PC-3 (cell line): ENCODE measurements at regions not wholly inside any gene's neighbourhood (a gene's known extent, or its start where the extent isn't known, plus 50 kb on each side); places are given as distances from the start of the nearest gene placed in this dataset.

Source experiments
- CTCF ChIP-seq: fragments of 300-600 bp; sonication (generic); conservative IDR thresholded peaks from 2 replicates; pipeline ENCODE4 v1.5.1; 2017; ENCODE audit warnings: antibody characterized with exemption, low read depth, mild to moderate bottlenecking, low read length
- EZH2 ChIP-seq: fragments of 300-600 bp; sonication (generic); IDR thresholded peaks from one replicate; pipeline ENCODE4 v1.6.1; 2017; ENCODE audit warnings: antibody characterized with exemption, mild to moderate bottlenecking, low read length; ENCODE audit not compliant: unreplicated experiment

GRCh38 chr18:72630991-72631390 is 86.8 kb upstream of the CBLN2 start:
- TF ChIP-seq CTCF, result no peak
- TF ChIP-seq EZH2, result no peak
